ENCODE measurements at regions not wholly inside any gene's neighbourhood (a gene's known extent, or its start where the extent isn't known, plus 50 kb on each side); places are given as distances from the start of the nearest gene placed in this dataset.

GRCh38 chr2:128643221-128644065, 324.8 kb upstream of the HS6ST1 start:
- no peaks in the 10 kb centered on the region for H3K36me3 ChIP-seq (replicated peaks in 1 of 2; ENCODE audit: control insufficient read depth in 1 of 2, insufficient read depth in 2 of 2, low read length in 1 of 2)
- no peak overlapping the region for H3K27ac ChIP-seq (ENCODE audit: low read depth in 2 of 2, low read length in 1 of 2)
- no peak overlapping the region for H3K4me2 ChIP-seq
- CTCF ChIA-PET: no interaction called here
- H3K27me3 ChIP-seq (ENCODE audit: insufficient read depth): no peaks in the 10 kb centered on the region
- WGBS (ENCODE audit: low lambda C conversion rate): 48% methylated on average over 7 of the region's 7 CpGs
- no peaks in the 10 kb centered on the region for H3K79me2 ChIP-seq (ENCODE audit: insufficient read depth)
- H3K9me2 ChIP-seq: no peaks in the 10 kb centered on the region
- no peaks in the 10 kb centered on the region for H3K9me3 ChIP-seq
- no peak overlapping the region for H2AFZ ChIP-seq (ENCODE audit: low read depth)
- no peaks in the 10 kb centered on the region for H3F3A ChIP-seq (replicated peaks; ENCODE audit: insufficient read depth)
- TF ChIP-seq GATA2 (CRISPR knock-in tag; IDR thresholded peaks at IDR 0.05) (no peak), FOXJ3 (CRISPR knock-in tag; IDR thresholded peaks at IDR 0.05) (no peak), NRF1 (IDR thresholded peaks at IDR 0.05; ENCODE audit: low read depth, low read length) (no peak), NFIC (IDR thresholded peaks at IDR 0.05; ENCODE audit: borderline replicate concordance) (no peak)
- peaks cover 0 to 3% of the 10 kb centered on the region in 2 experiments; a peak in 2 of 4 replicates for H3K4me1 ChIP-seq (ENCODE audit: control insufficient read depth in 1 of 2, insufficient read depth in 2 of 2, low read depth in 1 of 2, low read length in 1 of 2)
- DNase-seq: no peak
- no peak overlapping the region for H3K4me3 ChIP-seq (ENCODE audit: low read depth in 2 of 2, low read length in 1 of 2)
- POLR2A ChIA-PET: no interaction called here
- H3K9ac ChIP-seq: no peak overlapping the region
- no peaks in the 10 kb centered on the region for H4K20me1 ChIP-seq (ENCODE audit: insufficient read depth)

GRCh38 chr2:128644156-128644555, 325.5 kb upstream of the HS6ST1 start:
- H3F3A ChIP-seq (replicated peaks; ENCODE audit: insufficient read depth): no peaks in the 10 kb centered on the region
- H4K20me1 ChIP-seq (ENCODE audit: insufficient read depth): no peaks in the 10 kb centered on the region
- no peak overlapping the region for H3K4me3 ChIP-seq (ENCODE audit: low read depth in 2 of 2, low read length in 1 of 2)
- ChIA-PET POLR2A (no interaction called here), CTCF (interaction anchor here (0.7 kb wide), 1 partner anchor 9 kb away, joined by 3 read pairs; no protein-coding TSS in a partner anchor)
- no peaks in the 10 kb centered on the region for H3K36me3 ChIP-seq (replicated peaks in 1 of 2; ENCODE audit: control insufficient read depth in 1 of 2, insufficient read depth in 2 of 2, low read length in 1 of 2)
- no peaks in the 10 kb centered on the region for H3K9me3 ChIP-seq
- H3K9ac ChIP-seq: no peak overlapping the region
- H3K4me1 ChIP-seq (ENCODE audit: control insufficient read depth in 1 of 2, insufficient read depth in 2 of 2, low read depth in 1 of 2, low read length in 1 of 2): no peaks in the 10 kb centered on the region; a peak in 2 of 4 replicates
- 31% methylated on average over 6 of the region's 6 CpGs for WGBS (ENCODE audit: low lambda C conversion rate)
- no peak overlapping the region for H3K27ac ChIP-seq (ENCODE audit: low read depth in 2 of 2, low read length in 1 of 2)
- no peaks in the 10 kb centered on the region for H3K27me3 ChIP-seq (ENCODE audit: insufficient read depth)
- TF ChIP-seq MXI1 (IDR thresholded peaks at IDR 0.05; ENCODE audit: low read depth, low read length) (no peak), USF2 (IDR thresholded peaks at IDR 0.05; ENCODE audit: borderline replicate concordance, low read depth, low read length) (no peak), IRF3 (IDR thresholded peaks at IDR 0.05; ENCODE audit: low read depth, low read length) (no peak), RXRA (IDR thresholded peaks at IDR 0.05; ENCODE audit: borderline replicate concordance, low read depth) (no peak)
- no peak overlapping the region for H3K4me2 ChIP-seq
- no peak for DNase-seq
- H3K79me2 ChIP-seq (ENCODE audit: insufficient read depth): no peaks in the 10 kb centered on the region
- H3K9me2 ChIP-seq: no peaks in the 10 kb centered on the region
- no peak overlapping the region for H2AFZ ChIP-seq (ENCODE audit: low read depth)

Data from SK-N-SH (cell line).